GM18907 (cell line): ENCODE measurements at regions not wholly inside any gene's neighbourhood (a gene's known extent, or its start where the extent isn't known, plus 50 kb on each side); places are given as distances from the start of the nearest gene placed in this dataset.
"Not testable (repeated sequence)": the region's sequence is repeated elsewhere in the genome, so short reads cannot be mapped to it uniquely, and the experiment has no call there.

Experiments used
- ATAC-seq: cut with Tn5 transposase; IDR thresholded peaks from one replicate; pipeline ENCODE4 v1.9.1; 2021; ENCODE audit warnings: mild to moderate bottlenecking, moderate library complexity; ENCODE audit not compliant: unreplicated experiment

DNA sequence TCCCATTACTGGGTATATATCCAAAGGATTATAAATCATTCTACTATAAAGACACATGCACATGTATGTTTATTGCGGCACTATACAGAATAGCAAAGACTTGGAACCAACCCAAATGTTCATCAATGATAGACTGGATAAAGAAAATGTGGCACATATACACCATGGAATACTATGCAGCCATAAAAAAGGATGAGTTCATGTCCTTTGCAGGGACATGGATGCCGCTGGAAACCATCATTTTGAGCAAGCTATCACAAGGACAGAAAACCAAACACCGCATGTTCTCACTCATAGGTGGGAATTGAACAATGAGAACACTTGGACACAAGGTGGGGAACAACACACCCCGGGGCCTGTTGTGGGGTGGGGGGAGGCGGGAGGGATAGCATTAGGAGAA is 57.0 kb upstream of the NEUROD1 start:
- ATAC-seq, result not testable (repeated sequence)

DNA sequence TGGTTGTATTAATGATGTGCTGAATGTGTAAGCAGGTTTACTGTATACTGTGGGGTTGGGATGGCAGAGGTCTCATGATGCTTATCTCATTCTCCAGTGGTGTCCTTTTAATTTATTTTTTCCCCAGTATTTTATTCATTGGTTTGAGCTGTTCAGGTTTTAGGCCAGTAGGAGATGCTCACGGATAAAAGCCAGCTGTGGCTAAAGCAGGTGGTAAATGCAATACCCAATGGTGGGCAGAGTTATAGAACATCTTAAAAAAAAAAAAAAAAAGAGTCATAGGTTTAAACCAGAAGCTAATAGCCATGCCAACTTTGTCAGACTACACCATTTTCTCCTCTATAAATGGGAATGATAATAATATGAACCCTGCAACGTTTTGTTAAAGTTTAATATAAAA is 57.8 kb upstream of the NEUROD1 start:
- ATAC-seq, result peak; percentile 59

DNA sequence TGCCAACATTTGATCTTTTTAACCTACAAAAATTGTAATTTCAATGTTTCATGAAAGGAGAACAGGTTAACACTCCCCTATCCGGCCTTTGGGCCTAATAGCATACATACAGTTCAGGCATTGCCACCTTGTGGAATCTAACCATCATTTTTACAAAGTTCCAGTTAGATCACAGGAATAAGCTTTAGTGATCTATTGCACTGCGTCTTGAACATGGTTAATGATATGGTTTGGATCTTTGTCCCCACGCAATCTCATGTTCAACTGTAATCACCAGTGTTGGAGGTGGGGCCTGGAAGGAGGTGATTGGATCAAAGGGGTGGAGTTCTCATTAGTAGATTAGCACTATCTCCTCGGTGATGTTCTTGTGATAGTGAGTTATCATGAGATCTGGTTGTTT is 58.2 kb upstream of the NEUROD1 start:
- ATAC-seq, result no peak

DNA sequence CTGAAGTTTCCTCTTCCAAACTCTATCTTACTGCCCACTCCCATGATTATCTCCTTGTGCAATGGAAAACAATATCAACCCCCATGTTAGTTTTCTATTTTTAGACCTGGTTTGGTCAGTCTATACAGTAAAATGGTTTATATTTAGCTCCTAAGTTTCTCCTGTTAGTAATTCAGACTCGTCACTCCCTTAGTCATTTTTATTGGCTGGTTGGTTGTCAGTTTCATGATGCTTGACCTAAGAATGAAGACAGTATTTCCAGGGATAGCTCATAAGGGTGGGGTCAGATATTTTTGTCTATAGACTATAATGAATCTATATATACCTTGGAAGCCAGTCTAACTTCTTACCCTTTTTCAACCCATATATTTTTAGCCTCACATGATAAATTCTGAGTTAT is 61.4 kb upstream of the NEUROD1 start:
- no peak for ATAC-seq

DNA sequence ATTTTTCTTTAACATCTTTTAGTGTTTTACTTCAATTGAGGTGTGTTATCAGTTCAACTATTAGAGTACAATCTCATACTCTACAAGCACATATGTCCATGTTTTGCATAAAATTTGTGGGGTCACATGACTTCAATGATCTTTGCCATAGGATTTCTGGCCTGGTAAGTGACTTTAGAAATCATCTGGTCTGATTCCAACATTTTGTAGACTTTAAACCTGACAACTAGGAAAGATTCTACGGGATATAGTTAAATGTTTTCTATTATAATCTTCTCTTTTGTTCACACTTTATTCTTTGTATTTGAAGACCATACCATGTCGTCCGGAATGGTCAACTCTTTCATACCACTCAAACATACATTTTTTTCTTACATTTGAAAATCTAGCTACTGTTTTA is 62.0 kb upstream of the NEUROD1 start:
- no peak for ATAC-seq

DNA sequence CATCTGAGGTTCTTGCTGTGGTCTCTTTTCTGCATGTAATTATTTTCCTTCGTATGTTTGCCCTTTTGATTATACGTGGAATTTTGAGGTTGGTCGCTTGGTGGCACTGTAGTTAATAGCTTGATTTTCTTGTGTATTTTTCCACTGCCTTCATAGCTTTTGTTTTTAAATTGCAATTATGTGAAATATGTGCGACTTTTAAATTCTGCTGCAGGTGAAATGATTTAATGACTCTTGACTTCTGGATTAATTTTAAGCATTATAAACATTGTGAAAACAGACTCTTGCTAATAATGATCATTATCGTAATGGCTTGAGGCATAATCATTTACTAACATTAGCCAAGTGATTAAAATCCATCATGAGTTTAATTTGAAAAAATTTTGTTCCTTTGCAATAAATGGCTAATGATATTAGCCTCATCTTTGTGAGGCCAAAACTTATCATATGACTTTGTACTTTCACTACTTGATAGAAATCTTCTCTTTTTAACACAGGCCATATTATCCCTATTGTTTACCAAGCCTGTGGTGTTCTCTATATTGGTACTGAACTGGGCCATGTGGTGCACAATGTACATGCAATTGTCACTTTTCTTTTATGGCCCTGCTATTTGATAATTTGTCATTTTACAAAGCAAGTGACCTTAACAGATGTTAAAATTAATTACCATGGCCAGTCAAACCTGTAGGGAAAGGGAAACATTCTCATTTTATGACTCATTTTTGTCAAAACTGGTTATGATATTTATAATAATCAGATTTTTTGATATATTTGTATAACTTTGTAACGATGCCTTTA is 62.8 kb upstream of the NEUROD1 start:
- no peak for ATAC-seq

DNA sequence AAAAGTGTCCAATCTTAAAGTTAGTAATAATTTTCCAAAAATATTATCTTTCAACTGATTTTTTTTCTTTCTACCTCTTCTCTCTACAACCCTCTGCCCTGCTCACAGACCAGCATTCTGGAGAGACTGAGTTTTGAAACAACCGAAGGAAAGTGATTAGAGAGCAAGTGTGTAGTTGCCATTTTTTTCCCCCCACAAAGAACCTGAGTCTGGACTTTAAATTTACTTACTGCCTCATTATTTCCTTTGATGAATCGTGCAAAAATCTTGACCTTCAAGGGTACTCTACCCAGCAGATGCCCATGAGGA is 63.4 kb upstream of the NEUROD1 start:
- ATAC-seq, result no peak

DNA sequence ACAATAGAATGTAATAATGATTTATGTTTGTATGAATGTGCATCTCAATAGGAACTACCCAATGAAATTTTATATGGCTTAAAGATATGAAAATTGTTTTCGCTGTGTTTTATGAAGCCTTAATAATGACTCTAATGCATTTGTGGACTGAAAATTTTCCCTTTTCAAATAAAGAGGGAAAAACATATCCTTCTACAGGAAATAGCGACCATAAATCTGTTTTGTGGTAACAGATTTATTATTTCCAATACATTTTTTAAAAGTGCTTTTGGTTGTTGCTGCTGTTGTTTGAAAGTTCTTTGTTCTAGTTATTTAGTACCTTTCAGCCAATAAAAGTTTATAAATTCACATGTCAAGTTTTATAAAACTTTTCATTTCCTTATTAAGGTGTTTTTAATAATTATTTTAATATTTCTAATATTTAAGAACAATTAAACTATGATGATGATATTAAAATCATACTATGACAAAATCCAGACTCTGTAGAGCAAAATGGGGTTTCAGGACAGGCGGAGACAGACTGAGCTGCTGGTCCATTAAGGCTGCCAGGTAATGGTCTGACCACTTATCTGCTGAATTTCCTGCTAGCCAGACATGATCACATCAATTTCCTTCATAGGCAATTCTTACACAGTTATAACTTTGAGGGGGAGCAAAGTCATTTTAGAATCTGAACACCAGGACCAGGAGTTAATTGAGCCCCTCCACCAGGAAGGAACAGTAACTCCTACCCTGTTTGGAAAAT is 65.7 kb upstream of the NEUROD1 start:
- no peak for ATAC-seq

DNA sequence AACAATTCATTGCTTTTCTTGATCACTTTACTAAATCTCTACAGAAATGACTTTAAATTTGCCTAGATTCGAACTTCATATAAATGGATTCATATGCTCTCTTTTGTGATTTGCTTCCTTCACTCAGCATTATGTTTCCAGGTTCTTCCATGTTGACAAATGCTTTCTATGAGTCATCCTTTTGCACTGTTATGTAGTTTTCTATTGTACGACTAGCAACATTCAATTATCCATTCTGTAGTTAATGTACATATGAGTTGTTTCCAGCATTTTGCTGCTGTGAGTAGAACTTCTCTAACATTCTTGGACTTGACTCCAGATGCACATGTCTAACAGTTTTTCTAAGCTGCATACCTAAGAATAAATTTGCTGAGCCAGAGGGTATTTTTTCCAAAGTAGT is 66.5 kb upstream of the NEUROD1 start:
- no peak for ATAC-seq

DNA sequence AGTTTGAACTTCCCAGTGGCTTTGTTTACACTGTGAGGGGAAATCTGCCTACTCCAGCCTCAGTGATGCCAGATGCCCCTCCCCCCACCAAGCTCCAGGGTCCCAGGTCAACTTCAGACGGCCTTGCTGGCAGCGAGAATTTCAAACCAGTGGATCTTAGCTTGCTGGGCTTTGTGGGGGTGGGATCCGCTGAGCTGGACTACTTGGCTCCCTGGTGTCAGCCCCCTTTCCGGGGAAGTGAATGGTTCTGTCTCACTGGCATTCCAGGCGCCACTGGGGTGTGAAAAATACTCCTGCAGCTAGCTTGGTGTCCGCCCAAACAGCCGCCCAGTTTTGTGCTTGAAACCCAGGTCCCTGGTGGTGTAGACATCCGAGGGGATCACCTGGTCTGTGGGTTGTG is 70.0 kb upstream of the NEUROD1 start:
- ATAC-seq, result no peak

DNA sequence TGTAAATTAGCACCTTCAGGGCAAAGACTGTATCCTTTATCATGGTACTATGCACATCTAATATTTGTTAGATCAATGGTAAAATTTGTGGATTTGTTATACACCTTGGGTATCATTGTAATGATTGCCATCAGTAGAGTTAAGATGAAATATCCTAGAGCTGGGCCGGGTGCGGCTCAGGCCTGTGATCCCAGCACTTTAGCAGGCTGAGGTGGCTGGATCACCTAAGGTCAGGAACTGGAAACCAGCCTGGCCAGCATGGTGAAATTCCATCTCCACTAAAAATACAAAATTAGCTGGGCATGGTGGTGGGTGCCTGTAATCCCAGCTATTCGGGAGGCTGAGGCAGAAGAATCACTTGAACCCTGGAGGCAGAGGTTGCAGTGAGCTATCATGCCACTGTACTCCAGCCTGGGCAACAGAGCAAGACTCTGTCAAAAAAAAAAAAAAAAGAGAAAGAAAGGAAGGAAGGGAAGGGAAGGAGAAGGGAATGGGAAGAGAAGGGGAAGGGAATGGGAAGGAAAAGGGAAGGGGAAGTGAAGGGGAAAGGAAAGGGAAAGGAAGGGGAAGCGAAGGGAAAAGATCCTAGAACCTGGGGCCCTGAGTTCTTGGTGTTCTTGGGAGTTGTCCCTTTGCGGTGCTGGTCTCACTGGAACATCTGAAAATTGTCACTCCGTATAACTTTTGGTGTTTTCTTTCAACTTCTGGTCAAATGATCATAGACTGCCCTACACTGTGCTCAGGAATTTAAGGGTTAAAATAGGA is 71.1 kb upstream of the NEUROD1 start:
- no peak for ATAC-seq

DNA sequence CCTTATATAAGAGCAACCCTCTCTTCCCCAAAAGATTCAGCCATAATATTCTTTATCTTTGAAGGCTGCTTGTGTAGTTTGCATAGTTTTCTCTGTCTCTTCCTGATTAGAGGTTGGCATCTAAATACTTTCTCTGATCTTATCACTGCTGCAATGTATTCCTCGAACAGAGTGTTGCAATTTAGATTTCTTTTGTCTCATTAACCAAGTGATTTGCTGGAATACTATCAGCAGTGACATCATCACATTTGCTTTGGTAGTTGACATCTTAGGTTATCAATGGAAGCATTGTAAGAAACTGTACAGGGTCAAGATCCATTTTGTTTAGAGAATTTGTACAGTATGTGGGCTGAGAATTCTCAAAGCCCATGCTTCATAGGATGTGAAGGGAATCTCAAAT is 72.0 kb upstream of the NEUROD1 start:
- no peak for ATAC-seq

DNA sequence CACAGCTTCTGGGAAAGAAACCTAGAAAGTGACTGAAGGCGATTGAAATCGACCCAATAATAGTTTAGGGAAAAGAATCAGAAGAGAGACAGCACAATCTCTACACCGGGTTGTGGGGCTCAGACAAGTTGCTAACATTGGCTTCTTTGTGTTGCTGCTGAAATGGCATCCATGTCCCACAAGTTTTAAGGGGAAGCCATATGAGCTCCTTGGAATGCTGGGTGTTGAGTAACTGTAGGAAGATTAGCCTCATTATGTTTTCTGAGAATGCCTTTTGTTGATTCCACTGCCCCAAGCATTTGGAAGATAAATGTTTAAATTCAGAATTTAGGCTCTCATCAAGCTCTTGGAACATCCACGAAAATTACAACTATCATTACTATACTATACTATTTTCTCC is 73.4 kb upstream of the NEUROD1 start:
- no peak for ATAC-seq

DNA sequence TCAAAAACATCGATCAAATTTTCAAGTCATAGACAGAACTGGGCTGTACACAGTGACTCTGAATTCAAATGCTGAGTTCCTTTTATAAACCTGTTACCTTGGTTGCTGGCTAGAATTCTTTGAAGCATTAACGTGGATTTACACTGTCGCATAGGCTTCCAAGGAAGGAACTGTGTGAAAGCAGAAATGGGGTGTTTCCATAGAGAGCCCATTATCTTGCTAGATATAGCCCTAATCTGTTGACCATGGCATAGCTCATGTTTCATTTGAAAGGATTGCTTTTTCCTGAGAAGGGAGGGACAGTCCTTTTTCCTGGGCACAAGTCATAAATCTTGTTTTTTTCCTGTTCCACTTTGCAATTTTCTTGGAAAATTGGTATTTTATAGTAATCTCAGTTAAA is 73.8 kb upstream of the NEUROD1 start:
- no peak for ATAC-seq

DNA sequence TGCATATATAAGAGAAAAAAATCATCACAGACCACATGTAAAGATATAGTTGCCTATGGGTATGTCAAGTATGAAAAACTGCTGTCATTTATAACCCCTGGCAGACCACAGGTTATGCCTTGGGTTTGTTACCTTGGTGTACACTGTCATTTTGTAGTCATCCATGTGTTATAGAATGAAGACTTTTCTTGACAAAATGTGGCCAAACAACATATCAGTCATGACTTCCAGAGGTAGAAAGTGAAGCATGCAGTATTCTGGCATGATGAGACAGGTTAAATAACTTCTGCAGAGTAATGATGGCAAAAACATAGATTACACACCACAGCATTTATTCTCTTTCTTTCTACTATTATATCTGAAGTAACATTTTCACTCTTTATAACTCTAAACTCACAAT is 74.9 kb upstream of the NEUROD1 start:
- no peak for ATAC-seq

DNA sequence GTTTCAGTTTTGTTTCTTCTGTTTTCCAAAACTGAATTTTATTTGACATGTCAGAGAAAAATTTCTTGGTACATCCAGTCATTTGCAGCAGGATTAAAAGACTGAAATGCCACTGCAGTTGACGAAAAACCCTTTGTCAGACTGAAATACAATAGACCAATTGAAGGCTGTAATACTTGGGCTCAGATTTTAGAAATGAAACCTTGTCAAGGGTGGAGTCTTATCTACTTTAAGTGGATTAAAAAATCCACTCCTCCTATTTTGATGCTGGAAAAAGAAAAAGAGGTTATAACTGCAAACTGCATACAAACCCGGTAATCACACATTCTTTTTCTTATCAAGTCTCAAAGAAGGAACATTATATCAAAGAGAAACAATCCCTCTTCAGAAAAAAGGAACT is 80.2 kb upstream of the NEUROD1 start:
- no peak for ATAC-seq

DNA sequence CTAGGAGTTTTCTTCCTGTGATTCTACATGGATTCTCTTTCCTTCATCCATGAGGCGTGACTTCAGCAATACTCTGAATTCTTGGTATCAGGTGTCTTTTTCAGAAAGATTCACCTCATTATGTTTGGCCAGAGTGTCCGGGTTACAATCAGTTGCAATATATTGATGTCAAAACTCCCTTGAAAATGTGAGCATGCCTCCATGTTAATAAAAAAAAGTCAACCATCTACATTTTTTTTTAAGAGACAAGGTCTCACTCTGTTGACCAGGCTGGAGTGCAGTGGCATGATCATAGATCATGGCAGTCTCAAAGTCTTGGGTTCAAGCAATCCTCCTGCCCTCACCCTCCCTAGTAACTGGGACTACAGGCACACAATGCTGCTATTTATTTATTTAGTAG is 80.9 kb upstream of the NEUROD1 start:
- ATAC-seq, result no peak

DNA sequence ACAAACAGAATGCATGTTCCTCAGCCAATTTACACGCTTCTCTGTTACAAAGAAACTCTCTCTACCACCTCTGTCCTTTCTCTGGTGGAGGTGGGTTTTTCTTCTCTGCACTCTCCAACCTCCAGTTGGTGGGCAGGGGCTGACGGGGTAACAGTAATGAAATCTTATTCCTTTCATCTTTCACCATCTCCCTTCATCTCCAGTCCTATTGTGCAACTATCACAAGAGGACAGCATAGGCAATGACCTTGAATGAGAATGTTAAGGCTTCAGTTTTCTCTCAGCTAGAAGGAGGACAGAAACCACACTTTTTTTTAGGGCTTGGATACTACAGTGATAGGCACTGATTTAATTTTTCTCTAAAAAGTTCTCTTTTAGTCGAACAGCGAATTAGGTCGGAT is 81.7 kb upstream of the NEUROD1 start:
- no peak for ATAC-seq

DNA sequence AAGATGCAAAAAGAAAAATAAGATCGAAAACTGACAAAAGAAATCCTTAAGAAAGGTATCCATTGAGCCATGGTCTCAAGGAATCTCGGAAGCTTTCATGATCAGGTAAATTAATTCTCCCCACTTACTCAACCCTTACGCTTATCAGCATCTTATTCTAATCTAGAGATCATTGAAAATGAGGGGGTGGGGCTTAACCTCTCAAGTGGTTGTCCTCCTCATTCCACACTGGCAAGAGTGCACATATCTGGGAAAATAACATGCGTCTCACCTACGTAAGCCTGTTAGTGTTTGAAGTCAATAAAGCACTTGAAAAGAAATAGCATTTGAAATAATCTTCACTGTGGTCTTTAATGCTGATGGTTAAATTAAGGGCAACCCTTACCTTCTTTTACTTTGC is 82.5 kb upstream of the NEUROD1 start:
- ATAC-seq, result no peak

DNA sequence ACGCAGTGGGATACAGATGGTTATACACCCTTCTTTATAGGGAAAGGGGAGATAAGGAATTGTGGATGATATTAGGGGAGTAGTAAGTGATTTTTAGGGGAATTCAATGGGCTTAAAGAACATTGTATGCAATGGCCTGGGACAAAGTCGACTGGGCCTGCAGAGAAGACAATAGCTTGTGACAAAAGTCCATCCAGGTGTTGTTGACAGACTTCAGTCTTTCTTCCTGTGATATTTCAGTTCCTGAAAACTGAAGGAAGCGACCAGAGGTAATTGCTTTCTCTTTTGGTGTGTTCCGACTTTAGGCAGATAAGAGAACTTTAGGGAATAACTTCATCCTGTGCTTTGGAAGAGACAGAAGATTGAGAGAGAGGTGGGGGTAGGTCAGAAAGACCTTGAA is 83.1 kb upstream of the NEUROD1 start:
- no peak for ATAC-seq

DNA sequence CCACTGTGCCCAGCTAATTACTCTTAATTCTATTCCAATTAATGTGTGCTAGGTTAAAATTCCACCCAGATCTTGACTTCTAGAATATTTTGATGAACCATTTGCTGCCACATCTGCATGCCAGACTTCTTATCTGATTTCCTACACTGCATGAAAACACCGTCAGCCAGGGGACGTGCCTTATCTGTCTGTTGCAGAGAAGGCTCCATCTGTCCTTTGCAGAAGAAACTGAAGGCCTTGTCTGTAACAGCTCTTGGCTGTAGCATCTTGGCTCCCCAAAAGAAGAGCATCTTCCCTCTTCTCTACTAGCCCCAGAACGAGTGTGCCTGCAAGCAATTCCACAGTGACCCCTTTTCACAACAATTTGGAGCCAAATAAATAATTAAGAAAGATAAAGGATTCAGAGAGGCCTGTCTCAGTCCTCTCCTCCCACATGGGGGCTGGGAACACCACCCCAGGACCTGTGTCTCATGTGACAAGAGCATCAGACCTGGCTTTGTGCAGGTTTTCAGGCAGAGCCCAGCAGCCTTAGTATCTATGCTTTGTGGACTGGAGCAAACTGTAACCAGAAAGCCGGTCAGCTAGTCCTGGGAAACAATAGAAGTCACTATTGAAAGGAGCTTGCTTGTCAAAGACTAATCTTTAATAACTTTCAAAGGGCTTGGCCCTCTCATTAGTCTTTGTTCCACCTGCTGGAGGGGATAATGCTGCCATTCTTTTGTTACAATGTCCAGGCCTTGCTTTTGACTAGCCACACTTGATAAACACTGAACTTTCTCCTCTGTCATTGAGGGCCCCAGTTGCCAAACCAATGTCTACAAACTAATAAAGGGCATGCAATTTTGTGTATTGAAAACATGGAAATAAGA is 84.0 kb upstream of the NEUROD1 start:
- ATAC-seq, result no peak
